ENCODE measurements at regions not wholly inside any gene's neighbourhood (a gene's known extent, or its start where the extent isn't known, plus 50 kb on each side); places are given as distances from the start of the nearest gene placed in this dataset.

GRCh38 chr11:23336961-23337360, 476.7 kb upstream of the CCDC179 start:
- TF ChIP-seq ZFX (IDR thresholded peaks at IDR 0.05) (no peak), CTCF (conservative IDR thresholded peaks at IDR 0.05) (no peak)
- H3K27ac ChIP-seq: no peak overlapping the region

DNA sequence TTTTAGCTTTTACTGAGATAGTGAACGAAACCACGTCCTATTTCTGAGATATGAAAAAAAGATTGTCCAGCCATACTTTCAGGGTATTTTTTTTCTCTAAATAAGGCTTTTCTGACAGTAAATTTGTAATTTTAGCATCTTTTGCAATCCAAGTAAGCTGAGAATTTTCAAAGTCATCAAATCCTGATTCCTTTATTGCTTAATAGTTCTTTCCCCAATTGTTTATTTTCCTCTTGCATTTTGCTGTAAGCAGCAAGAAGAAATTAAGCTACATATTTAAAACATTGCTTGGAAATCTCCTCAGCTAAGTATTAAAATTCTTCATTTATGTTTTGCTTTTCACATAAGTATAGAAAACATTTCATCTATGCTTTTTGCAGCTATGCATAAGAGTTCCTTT, 493.3 kb upstream of the CCDC179 start:
- H3K27ac ChIP-seq: no peak overlapping the region
- no peak for TF ChIP-seq ZFX (IDR thresholded peaks at IDR 0.05)
- TF ChIP-seq CTCF (conservative IDR thresholded peaks at IDR 0.05): no peak

- no peak for TF ChIP-seq ZFX (IDR thresholded peaks at IDR 0.05)
- no peak for TF ChIP-seq CTCF (conservative IDR thresholded peaks at IDR 0.05)
- no peak overlapping the region for H3K27ac ChIP-seq
These were observed 499.0 kb upstream of the CCDC179 start for GRCh38 chr11:23359297-23359696.

GRCh38 chr11:23364076-23364475, 503.8 kb upstream of the CCDC179 start:
- TF ChIP-seq CTCF (conservative IDR thresholded peaks at IDR 0.05): no peak
- TF ChIP-seq ZFX (IDR thresholded peaks at IDR 0.05): no peak
- no peak overlapping the region for H3K27ac ChIP-seq

GRCh38 chr11:23370580-23371275, 510.5 kb upstream of the CCDC179 start:
- no peak for TF ChIP-seq CTCF (conservative IDR thresholded peaks at IDR 0.05)
- TF ChIP-seq ZFX (IDR thresholded peaks at IDR 0.05): no peak
- no peak overlapping the region for H3K27ac ChIP-seq

DNA sequence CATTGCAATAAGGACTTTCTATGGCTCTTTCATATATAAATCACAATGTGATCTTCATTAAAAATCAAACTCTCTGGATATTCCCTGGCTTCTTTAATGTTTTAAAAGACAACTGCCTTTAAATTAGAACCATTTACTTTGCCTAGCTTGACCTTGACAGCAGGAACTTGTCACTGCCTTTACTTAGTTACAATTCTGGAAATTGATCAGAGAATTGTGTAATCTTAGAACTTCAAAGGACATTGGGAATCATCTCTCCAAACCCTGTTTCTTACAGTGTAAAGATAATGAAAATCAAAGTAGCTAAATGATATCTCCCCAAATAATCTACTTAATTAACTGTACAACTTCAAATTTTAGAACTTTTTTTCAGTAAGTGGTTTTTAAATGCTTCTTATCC, 517.6 kb upstream of the CCDC179 start:
- no peak overlapping the region for H3K27ac ChIP-seq
- TF ChIP-seq ZFX (IDR thresholded peaks at IDR 0.05) (no peak), CTCF (conservative IDR thresholded peaks at IDR 0.05) (no peak)

GRCh38 chr11:23391031-23391430, 530.8 kb upstream of the CCDC179 start:
- TF ChIP-seq ZFX (IDR thresholded peaks at IDR 0.05) (no peak), CTCF (conservative IDR thresholded peaks at IDR 0.05) (no peak)
- peak overlapping the region; percentile 47; the same call in 1 of the 2 replicates for H3K27ac ChIP-seq

All from C4-2B (cell line).